ENCODE measurements at regions not wholly inside any gene's neighbourhood (a gene's known extent, or its start where the extent isn't known, plus 50 kb on each side); places are given as distances from the start of the nearest gene placed in this dataset.

GRCh38 chr2:219987830-219988229 is 360.4 kb downstream of the SLC4A3 start:
- no peaks in the 10 kb centered on the region for H3K9me3 Mint-ChIP-seq
- H3K27ac Mint-ChIP-seq = no peak overlapping the region
- no peaks in the 10 kb centered on the region for H3K36me3 Mint-ChIP-seq (ENCODE audit: low read depth)
- H3K4me3 Mint-ChIP-seq = no peak overlapping the region
- no peaks in the 10 kb centered on the region for H3K4me1 Mint-ChIP-seq (ENCODE audit: low read depth)
- H3K27me3 Mint-ChIP-seq (ENCODE audit: low read depth) = peaks cover 2% of the 10 kb centered on the region
- no peak for DNase-seq (ENCODE audit: low spot score)

GRCh38 chr2:219989744-219990143 is 362.3 kb downstream of the SLC4A3 start:
- Mint-ChIP-seq H3K4me3 (no peak overlapping the region), H3K4me1 (ENCODE audit: low read depth) (no peaks in the 10 kb centered on the region), H3K27me3 (ENCODE audit: low read depth) (peaks cover 2% of the 10 kb centered on the region), H3K27ac (no peak overlapping the region), H3K9me3 (no peaks in the 10 kb centered on the region), H3K36me3 (ENCODE audit: low read depth) (no peaks in the 10 kb centered on the region)
- no peak for DNase-seq (ENCODE audit: low spot score)

- DNase-seq (ENCODE audit: low spot score) = no peak
- Mint-ChIP-seq H3K27me3 (ENCODE audit: low read depth) (peaks cover 2% of the 10 kb centered on the region), H3K9me3 (no peaks in the 10 kb centered on the region), H3K4me3 (no peak overlapping the region), H3K27ac (no peak overlapping the region), H3K4me1 (ENCODE audit: low read depth) (no peaks in the 10 kb centered on the region), H3K36me3 (ENCODE audit: low read depth) (no peaks in the 10 kb centered on the region)
These were observed 363.7 kb downstream of the SLC4A3 start for GRCh38 chr2:219991116-219991515.

GRCh38 chr2:219995399-219995798 is 368.0 kb downstream of the SLC4A3 start:
- H3K36me3 Mint-ChIP-seq (ENCODE audit: low read depth) = no peaks in the 10 kb centered on the region
- H3K27ac Mint-ChIP-seq = no peak overlapping the region
- H3K4me1 Mint-ChIP-seq (ENCODE audit: low read depth) = no peaks in the 10 kb centered on the region
- no peak for DNase-seq (ENCODE audit: low spot score)
- H3K4me3 Mint-ChIP-seq = no peak overlapping the region
- no peaks in the 10 kb centered on the region for H3K9me3 Mint-ChIP-seq
- H3K27me3 Mint-ChIP-seq (ENCODE audit: low read depth) = no peaks in the 10 kb centered on the region

- no peaks in the 10 kb centered on the region for H3K4me1 Mint-ChIP-seq (ENCODE audit: low read depth)
- no peaks in the 10 kb centered on the region for H3K9me3 Mint-ChIP-seq
- no peak for DNase-seq (ENCODE audit: low spot score)
- no peak overlapping the region for H3K4me3 Mint-ChIP-seq
- H3K36me3 Mint-ChIP-seq (ENCODE audit: low read depth) = no peaks in the 10 kb centered on the region
- no peaks in the 10 kb centered on the region for H3K27me3 Mint-ChIP-seq (ENCODE audit: low read depth)
- H3K27ac Mint-ChIP-seq = no peak overlapping the region
These were observed 368.7 kb downstream of the SLC4A3 start for GRCh38 chr2:219995991-219996765.

- H3K4me3 Mint-ChIP-seq = no peak overlapping the region
- no peaks in the 10 kb centered on the region for H3K4me1 Mint-ChIP-seq (ENCODE audit: low read depth)
- H3K9me3 Mint-ChIP-seq = no peaks in the 10 kb centered on the region
- H3K36me3 Mint-ChIP-seq (ENCODE audit: low read depth) = no peaks in the 10 kb centered on the region
- no peak for DNase-seq (ENCODE audit: low spot score)
- H3K27me3 Mint-ChIP-seq (ENCODE audit: low read depth) = no peaks in the 10 kb centered on the region
- no peak overlapping the region for H3K27ac Mint-ChIP-seq
These were observed 370.0 kb downstream of the SLC4A3 start for GRCh38 chr2:219997341-219997851.

GRCh38 chr2:219998107-219998506 is 370.7 kb downstream of the SLC4A3 start:
- DNase-seq (ENCODE audit: low spot score) = no peak

GRCh38 chr2:219998714-219999227 is 371.3 kb downstream of the SLC4A3 start:
- H3K36me3 Mint-ChIP-seq (ENCODE audit: low read depth) = no peaks in the 10 kb centered on the region
- no peaks in the 10 kb centered on the region for H3K4me1 Mint-ChIP-seq (ENCODE audit: low read depth)
- no peak overlapping the region for H3K4me3 Mint-ChIP-seq
- H3K27ac Mint-ChIP-seq = no peak overlapping the region
- H3K9me3 Mint-ChIP-seq = no peaks in the 10 kb centered on the region
- H3K27me3 Mint-ChIP-seq (ENCODE audit: low read depth) = no peaks in the 10 kb centered on the region
- no peak for DNase-seq (ENCODE audit: low spot score)

More at GRCh38 chr2:219998107-219998506, 370.7 kb downstream of the SLC4A3 start:
- Mint-ChIP-seq H3K27ac (no peak overlapping the region), H3K27me3 (ENCODE audit: low read depth) (no peaks in the 10 kb centered on the region), H3K4me3 (no peak overlapping the region), H3K9me3 (no peaks in the 10 kb centered on the region), H3K36me3 (ENCODE audit: low read depth) (no peaks in the 10 kb centered on the region), H3K4me1 (ENCODE audit: low read depth) (no peaks in the 10 kb centered on the region)

GRCh38 chr2:220000080-220000479 is 372.6 kb downstream of the SLC4A3 start:
- Mint-ChIP-seq H3K4me3 (no peak overlapping the region), H3K27ac (no peak overlapping the region), H3K36me3 (ENCODE audit: low read depth) (no peaks in the 10 kb centered on the region), H3K4me1 (ENCODE audit: low read depth) (no peaks in the 10 kb centered on the region), H3K27me3 (ENCODE audit: low read depth) (no peaks in the 10 kb centered on the region), H3K9me3 (no peaks in the 10 kb centered on the region)
- no peak for DNase-seq (ENCODE audit: low spot score)

GRCh38 chr2:220000586-220000985 is 373.2 kb downstream of the SLC4A3 start:
- no peak for DNase-seq (ENCODE audit: low spot score)
- no peak overlapping the region for H3K4me3 Mint-ChIP-seq
- no peaks in the 10 kb centered on the region for H3K36me3 Mint-ChIP-seq (ENCODE audit: low read depth)

GRCh38 chr2:220001751-220002150 is 374.3 kb downstream of the SLC4A3 start:
- H3K36me3 Mint-ChIP-seq (ENCODE audit: low read depth) = no peaks in the 10 kb centered on the region
- DNase-seq (ENCODE audit: low spot score) = no peak
- no peak overlapping the region for H3K4me3 Mint-ChIP-seq
- no peak overlapping the region for H3K27ac Mint-ChIP-seq
- no peaks in the 10 kb centered on the region for H3K9me3 Mint-ChIP-seq
- H3K27me3 Mint-ChIP-seq (ENCODE audit: low read depth) = no peaks in the 10 kb centered on the region
- H3K4me1 Mint-ChIP-seq (ENCODE audit: low read depth) = no peaks in the 10 kb centered on the region

More at GRCh38 chr2:220000586-220000985, 373.2 kb downstream of the SLC4A3 start:
- Mint-ChIP-seq H3K9me3 (no peaks in the 10 kb centered on the region), H3K27me3 (ENCODE audit: low read depth) (no peaks in the 10 kb centered on the region), H3K27ac (no peak overlapping the region), H3K4me1 (ENCODE audit: low read depth) (no peaks in the 10 kb centered on the region)

- H3K27ac Mint-ChIP-seq = no peak overlapping the region
- H3K4me1 Mint-ChIP-seq (ENCODE audit: low read depth) = no peaks in the 10 kb centered on the region
- no peak for DNase-seq (ENCODE audit: low spot score)
- no peaks in the 10 kb centered on the region for H3K27me3 Mint-ChIP-seq (ENCODE audit: low read depth)
- H3K36me3 Mint-ChIP-seq (ENCODE audit: low read depth) = no peaks in the 10 kb centered on the region
- H3K4me3 Mint-ChIP-seq = no peak overlapping the region
- H3K9me3 Mint-ChIP-seq = no peaks in the 10 kb centered on the region
These were observed 374.8 kb downstream of the SLC4A3 start for GRCh38 chr2:220002251-220002650.

- H3K27ac Mint-ChIP-seq = no peak overlapping the region
These were observed 375.3 kb downstream of the SLC4A3 start for GRCh38 chr2:220002699-220003098.

GRCh38 chr2:220005362-220005761 is 377.9 kb downstream of the SLC4A3 start:
- H3K4me3 Mint-ChIP-seq = no peak overlapping the region
- H3K36me3 Mint-ChIP-seq (ENCODE audit: low read depth) = no peaks in the 10 kb centered on the region
- no peaks in the 10 kb centered on the region for H3K4me1 Mint-ChIP-seq (ENCODE audit: low read depth)
- H3K27ac Mint-ChIP-seq = no peak overlapping the region
- H3K9me3 Mint-ChIP-seq = no peaks in the 10 kb centered on the region
- no peaks in the 10 kb centered on the region for H3K27me3 Mint-ChIP-seq (ENCODE audit: low read depth)
- DNase-seq (ENCODE audit: low spot score) = no peak

More at GRCh38 chr2:220002699-220003098, 375.3 kb downstream of the SLC4A3 start:
- Mint-ChIP-seq H3K4me1 (ENCODE audit: low read depth) (no peaks in the 10 kb centered on the region), H3K9me3 (no peaks in the 10 kb centered on the region), H3K27me3 (ENCODE audit: low read depth) (no peaks in the 10 kb centered on the region), H3K4me3 (no peak overlapping the region), H3K36me3 (ENCODE audit: low read depth) (no peaks in the 10 kb centered on the region)
- no peak for DNase-seq (ENCODE audit: low spot score)

Measured in T-helper 2 cell treated with Interferon-gamma antibody and Interleukin-4, amounts not matched to agents 5 μg/mL and 100 μg/mL, for 36 hours (primary cell).